Thyroid gland (tissue), 4 donors: ENCODE measurements at regions not wholly inside any gene's neighbourhood (a gene's known extent, or its start where the extent isn't known, plus 50 kb on each side); places are given as distances from the start of the nearest gene placed in this dataset.

ENCODE experiments used
- CTCF ChIP-seq, 6 experiments: fragments of 200-600 bp in 3 of 6; fragments of 450-650 bp in 3 of 6; sonication (generic) in 3 of 6; IDR thresholded peaks; one replicate each; pipeline ENCODE4 v1.5.1; 2016 to 2019; ENCODE audit warnings: antibody characterized with exemption in 6 of 6, mild to moderate bottlenecking in 2 of 6, inconsistent platforms in 1 of 6, moderate library complexity in 1 of 6
- POLR2A ChIP-seq, 2 donors: fragments of 450-650 bp; IDR thresholded peaks; one replicate each; pipeline ENCODE4 v1.6.1; 2017; ENCODE audit warnings: antibody characterized with exemption in 2 of 2, mild to moderate bottlenecking in 2 of 2, moderate library complexity in 1 of 2

- TF ChIP-seq POLR2A (IDR thresholded peaks at IDR 0.05), result no peak
- TF ChIP-seq CTCF (IDR thresholded peaks at IDR 0.05), result no peak
Observed at GRCh38 chr10:65235266-65235665, 1690.6 kb upstream of the LRRTM3 start.
